ENCODE measurements at regions not wholly inside any gene's neighbourhood (a gene's known extent, or its start where the extent isn't known, plus 50 kb on each side); places are given as distances from the start of the nearest gene placed in this dataset.

GRCh38 chr2:62362561-62362960, 143.4 kb downstream of the TMEM17 start:
- H3K9ac ChIP-seq (ENCODE audit: low read depth, low read length, poor library complexity, severe bottlenecking) = no peak overlapping the region
- H3K4me1 ChIP-seq (ENCODE audit: insufficient read depth, low read length, poor library complexity, severe bottlenecking) = no peaks in the 10 kb centered on the region
- no peaks in the 10 kb centered on the region for H3K27me3 ChIP-seq (ENCODE audit: insufficient read depth, low read length, poor library complexity, severe bottlenecking)
- no peaks in the 10 kb centered on the region for H3K9me3 ChIP-seq (ENCODE audit: insufficient read depth, low read depth, low read length)
- TF ChIP-seq CTCF (conservative IDR thresholded peaks at IDR 0.05; ENCODE audit: low read length) (no peak), EZH2phosphoT487 (IDR thresholded peaks at IDR 0.05; ENCODE audit: borderline replicate concordance) (no peak)
- no peaks in the 10 kb centered on the region for H3K36me3 ChIP-seq (ENCODE audit: insufficient read depth, low read length)
- no peaks in the 10 kb centered on the region for H3F3A ChIP-seq (ENCODE audit: low read depth)
- H2AFZ ChIP-seq (ENCODE audit: low read length) = no peak overlapping the region
- no peaks in the 10 kb centered on the region for H3K9me2 ChIP-seq (replicated peaks; ENCODE audit: low read depth, low read length)
- H4K20me1 ChIP-seq (ENCODE audit: insufficient read depth, low read length, poor library complexity, severe bottlenecking) = no peaks in the 10 kb centered on the region
- no peak overlapping the region for H3K4me3 ChIP-seq (ENCODE audit: low read length, poor library complexity, severe bottlenecking)
- H3K79me2 ChIP-seq (ENCODE audit: insufficient read depth, low read length) = no peaks in the 10 kb centered on the region
- no peak overlapping the region for H3K4me2 ChIP-seq (ENCODE audit: low read depth, low read length, poor library complexity, severe bottlenecking)

GRCh38 chr2:62361964-62362363, 144.0 kb downstream of the TMEM17 start:
- Histone ChIP-seq H2AFZ (ENCODE audit: low read length) (no peak overlapping the region), H3K4me1 (ENCODE audit: insufficient read depth, low read length, poor library complexity, severe bottlenecking) (no peaks in the 10 kb centered on the region), H3K9me2 (replicated peaks; ENCODE audit: low read depth, low read length) (no peaks in the 10 kb centered on the region), H3K4me2 (ENCODE audit: low read depth, low read length, poor library complexity, severe bottlenecking) (no peak overlapping the region), H3K9ac (ENCODE audit: low read depth, low read length, poor library complexity, severe bottlenecking) (no peak overlapping the region), H3K4me3 (ENCODE audit: low read length, poor library complexity, severe bottlenecking) (no peak overlapping the region), H3F3A (ENCODE audit: low read depth) (no peaks in the 10 kb centered on the region), H3K9me3 (ENCODE audit: insufficient read depth, low read depth, low read length) (no peaks in the 10 kb centered on the region), H4K20me1 (ENCODE audit: insufficient read depth, low read length, poor library complexity, severe bottlenecking) (no peaks in the 10 kb centered on the region), H3K79me2 (ENCODE audit: insufficient read depth, low read length) (no peaks in the 10 kb centered on the region), H3K36me3 (ENCODE audit: insufficient read depth, low read length) (no peaks in the 10 kb centered on the region), H3K27me3 (ENCODE audit: insufficient read depth, low read length, poor library complexity, severe bottlenecking) (no peaks in the 10 kb centered on the region)
- TF ChIP-seq CTCF (conservative IDR thresholded peaks at IDR 0.05; ENCODE audit: low read length) (no peak), EZH2phosphoT487 (IDR thresholded peaks at IDR 0.05; ENCODE audit: borderline replicate concordance) (no peak)

GRCh38 chr2:62354771-62355561, 151.0 kb downstream of the TMEM17 start:
- no peaks in the 10 kb centered on the region for H3K9me3 ChIP-seq (ENCODE audit: insufficient read depth, low read depth, low read length)
- TF ChIP-seq EZH2phosphoT487 (IDR thresholded peaks at IDR 0.05; ENCODE audit: borderline replicate concordance) (no peak), CTCF (conservative IDR thresholded peaks at IDR 0.05; ENCODE audit: low read length) (no peak)
- H3K9me2 ChIP-seq (replicated peaks; ENCODE audit: low read depth, low read length) = no peaks in the 10 kb centered on the region
- no peak overlapping the region for H3K4me3 ChIP-seq (ENCODE audit: low read length, poor library complexity, severe bottlenecking)
- H3K79me2 ChIP-seq (ENCODE audit: insufficient read depth, low read length) = no peaks in the 10 kb centered on the region
- H3K27me3 ChIP-seq (ENCODE audit: insufficient read depth, low read length, poor library complexity, severe bottlenecking) = no peaks in the 10 kb centered on the region
- no peaks in the 10 kb centered on the region for H3K4me1 ChIP-seq (ENCODE audit: insufficient read depth, low read length, poor library complexity, severe bottlenecking)
- no peak overlapping the region for H2AFZ ChIP-seq (ENCODE audit: low read length)
- no peaks in the 10 kb centered on the region for H3K36me3 ChIP-seq (ENCODE audit: insufficient read depth, low read length)
- H3F3A ChIP-seq (ENCODE audit: low read depth) = no peaks in the 10 kb centered on the region
- H4K20me1 ChIP-seq (ENCODE audit: insufficient read depth, low read length, poor library complexity, severe bottlenecking) = no peaks in the 10 kb centered on the region
- H3K4me2 ChIP-seq (ENCODE audit: low read depth, low read length, poor library complexity, severe bottlenecking) = no peak overlapping the region
- no peak overlapping the region for H3K9ac ChIP-seq (ENCODE audit: low read depth, low read length, poor library complexity, severe bottlenecking)

Measured in Loucy (cell line).